OCI-LY1 (cell line): ENCODE measurements at regions not wholly inside any gene's neighbourhood (a gene's known extent, or its start where the extent isn't known, plus 50 kb on each side); places are given as distances from the start of the nearest gene placed in this dataset.

Source experiments
- EZH2 ChIP-seq: fragments of 200-600 bp; sonication (generic), shearing (Covaris generic); IDR thresholded peaks from 2 replicates; pipeline ENCODE4 v1.8.0; 2017; ENCODE audit warnings: borderline replicate concordance, mixed run types, mild to moderate bottlenecking, antibody characterized with exemption, low read length, moderate library complexity, mixed read lengths
- TF ChIP-seq, protein P1 (sequence below): fragments of 200-600 bp; sonication (generic), shearing (Covaris generic); IDR thresholded peaks from 2 replicates; pipeline ENCODE4 v1.5.1; 2017; ENCODE audit warnings: mild to moderate bottlenecking, antibody characterized with exemption, low read length, moderate library complexity, mixed read lengths

DNA sequence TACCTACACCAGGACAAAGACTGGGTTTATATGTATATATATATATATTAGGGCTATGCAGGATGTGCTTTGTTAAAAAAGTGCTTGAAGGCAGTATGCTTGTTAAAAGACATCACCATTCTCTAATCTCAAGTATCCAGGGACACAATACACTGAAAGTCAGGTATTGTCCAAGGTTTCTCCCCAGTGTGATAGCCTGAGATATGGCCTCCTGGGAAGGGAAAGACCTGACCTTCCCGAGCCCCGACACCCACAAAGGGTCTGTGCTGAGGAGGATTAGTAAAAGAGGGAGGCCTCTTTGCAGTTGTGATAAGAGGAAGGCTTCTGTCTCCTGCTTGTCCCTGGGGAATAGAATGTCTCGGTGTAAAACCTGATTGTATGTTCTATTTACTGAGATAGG, 156.9 kb downstream of the GPX5 start:
- TF ChIP-seq, protein P1, sequence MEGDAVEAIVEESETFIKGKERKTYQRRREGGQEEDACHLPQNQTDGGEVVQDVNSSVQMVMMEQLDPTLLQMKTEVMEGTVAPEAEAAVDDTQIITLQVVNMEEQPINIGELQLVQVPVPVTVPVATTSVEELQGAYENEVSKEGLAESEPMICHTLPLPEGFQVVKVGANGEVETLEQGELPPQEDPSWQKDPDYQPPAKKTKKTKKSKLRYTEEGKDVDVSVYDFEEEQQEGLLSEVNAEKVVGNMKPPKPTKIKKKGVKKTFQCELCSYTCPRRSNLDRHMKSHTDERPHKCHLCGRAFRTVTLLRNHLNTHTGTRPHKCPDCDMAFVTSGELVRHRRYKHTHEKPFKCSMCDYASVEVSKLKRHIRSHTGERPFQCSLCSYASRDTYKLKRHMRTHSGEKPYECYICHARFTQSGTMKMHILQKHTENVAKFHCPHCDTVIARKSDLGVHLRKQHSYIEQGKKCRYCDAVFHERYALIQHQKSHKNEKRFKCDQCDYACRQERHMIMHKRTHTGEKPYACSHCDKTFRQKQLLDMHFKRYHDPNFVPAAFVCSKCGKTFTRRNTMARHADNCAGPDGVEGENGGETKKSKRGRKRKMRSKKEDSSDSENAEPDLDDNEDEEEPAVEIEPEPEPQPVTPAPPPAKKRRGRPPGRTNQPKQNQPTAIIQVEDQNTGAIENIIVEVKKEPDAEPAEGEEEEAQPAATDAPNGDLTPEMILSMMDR = no peak
- TF ChIP-seq EZH2 = no peak
